HG03378 (cell line): ENCODE measurements at regions not wholly inside any gene's neighbourhood (a gene's known extent, or its start where the extent isn't known, plus 50 kb on each side); places are given as distances from the start of the nearest gene placed in this dataset.

Experiments
- ATAC-seq: cut with Tn5 transposase; IDR thresholded peaks from one replicate; pipeline ENCODE4 v1.9.1; 2021; ENCODE audit warnings: mild to moderate bottlenecking, moderate library complexity; ENCODE audit not compliant: unreplicated experiment

DNA sequence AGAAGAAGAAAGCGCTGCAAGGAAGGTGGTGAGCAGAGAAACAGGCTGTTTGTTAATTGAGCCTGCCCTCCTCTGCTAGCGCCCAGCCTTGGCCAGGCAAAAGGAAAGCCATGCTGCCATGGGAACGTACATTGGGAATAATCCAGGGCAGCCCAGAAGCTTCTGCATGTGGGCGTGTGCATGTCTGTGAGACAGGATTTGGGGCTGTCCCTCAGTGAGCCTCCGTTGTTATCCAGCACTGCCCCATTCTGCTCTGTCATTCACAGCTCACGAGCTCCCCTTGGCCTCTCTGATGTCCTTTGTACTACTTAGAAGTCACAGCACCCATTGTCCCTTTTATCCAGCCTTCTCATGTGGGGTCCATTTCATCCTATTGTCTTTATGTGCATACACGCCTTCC lies 239.1 kb upstream of the ROPN1 start:
- ATAC-seq, result no peak

DNA sequence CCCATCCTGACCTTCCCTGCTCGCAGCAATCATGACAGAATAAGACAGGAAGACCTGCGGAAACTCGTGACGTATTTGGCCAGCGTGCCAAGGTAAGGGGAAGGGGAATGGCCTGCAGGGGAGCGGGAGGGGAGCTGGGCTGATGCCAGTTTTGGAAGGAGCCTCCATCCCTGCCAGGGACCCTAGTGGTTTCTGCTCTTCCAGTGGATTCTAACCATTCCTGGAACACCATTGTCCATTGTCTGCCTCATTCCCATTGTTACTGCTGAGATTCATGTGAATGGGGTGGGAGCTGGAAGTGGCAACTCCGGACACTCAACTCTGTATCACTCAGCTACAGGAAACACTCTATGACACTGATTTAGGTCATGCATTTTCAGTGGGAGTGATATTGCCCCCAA lies 242.9 kb upstream of the ROPN1 start:
- no peak for ATAC-seq

DNA sequence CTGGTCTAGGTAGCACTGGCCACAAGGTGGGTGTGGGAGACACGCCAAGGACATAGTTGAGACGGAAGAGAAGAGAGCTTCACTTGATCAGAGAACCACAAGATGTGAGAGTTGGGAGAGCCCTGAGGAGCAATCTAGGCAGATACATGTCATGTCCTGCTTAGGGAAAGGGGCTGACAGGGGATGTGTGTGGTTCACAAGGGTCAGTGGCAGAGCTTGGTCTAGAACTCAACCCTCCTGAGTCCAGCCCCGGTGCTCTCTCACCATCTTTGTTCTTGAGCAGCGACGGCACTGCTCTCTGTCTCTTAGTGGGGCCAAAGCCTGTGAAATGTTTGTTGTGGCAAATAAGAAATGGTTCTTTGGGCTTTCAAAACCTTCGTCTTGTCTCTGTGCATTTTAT lies 243.5 kb upstream of the ROPN1 start:
- no peak for ATAC-seq

DNA sequence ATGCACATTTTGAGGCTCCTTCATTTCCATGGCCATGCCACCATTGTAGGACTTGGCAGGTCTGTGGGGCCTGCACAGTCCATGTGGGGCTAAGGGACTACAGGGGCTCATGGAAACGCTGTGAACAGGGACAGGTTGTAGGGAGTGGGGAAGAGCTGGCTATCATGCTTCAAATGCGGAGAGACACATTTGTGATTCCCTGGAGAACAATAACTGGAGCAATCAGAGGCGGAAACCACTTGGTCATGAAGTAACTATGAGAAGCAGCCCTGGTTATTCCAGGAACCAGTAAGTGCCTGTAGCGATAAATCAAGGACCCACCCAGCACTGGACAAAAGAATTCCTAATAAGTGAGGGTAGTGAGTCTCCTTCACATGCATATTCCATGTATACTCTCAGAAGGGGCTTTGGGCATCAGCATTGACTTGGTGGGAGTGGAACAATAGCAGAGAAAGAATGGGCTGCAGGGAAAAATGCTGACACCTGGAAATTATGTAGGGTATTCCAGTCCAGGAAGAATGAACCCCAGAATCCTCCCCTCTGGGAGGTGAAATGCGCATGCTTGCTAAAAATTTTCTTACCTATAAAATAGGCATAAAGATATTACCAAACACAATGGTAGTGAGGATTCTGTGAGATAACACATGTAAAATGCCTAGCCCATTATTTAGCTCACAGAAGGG lies 251.4 kb upstream of the ROPN1 start:
- ATAC-seq, result no peak

DNA sequence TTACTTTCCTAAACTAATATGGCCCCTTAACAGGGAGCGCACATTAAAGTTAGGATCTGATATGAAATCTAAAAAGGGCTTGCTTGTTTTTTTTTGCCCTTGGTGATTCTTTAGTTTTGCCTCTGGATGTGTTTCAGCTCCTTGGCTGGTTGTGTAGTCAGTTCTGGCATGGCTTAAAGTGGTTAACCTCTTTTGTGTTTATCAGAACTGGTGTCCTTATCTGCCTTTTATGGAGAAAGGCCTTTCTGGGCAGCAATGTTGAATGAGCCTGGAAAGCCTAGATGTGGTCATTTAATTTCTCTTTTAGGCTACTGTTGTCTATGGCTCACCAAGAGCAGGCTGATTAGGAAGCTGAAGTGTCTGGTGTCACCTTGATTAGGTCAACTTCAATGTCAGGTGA lies 254.5 kb upstream of the ROPN1 start:
- ATAC-seq, result no peak

DNA sequence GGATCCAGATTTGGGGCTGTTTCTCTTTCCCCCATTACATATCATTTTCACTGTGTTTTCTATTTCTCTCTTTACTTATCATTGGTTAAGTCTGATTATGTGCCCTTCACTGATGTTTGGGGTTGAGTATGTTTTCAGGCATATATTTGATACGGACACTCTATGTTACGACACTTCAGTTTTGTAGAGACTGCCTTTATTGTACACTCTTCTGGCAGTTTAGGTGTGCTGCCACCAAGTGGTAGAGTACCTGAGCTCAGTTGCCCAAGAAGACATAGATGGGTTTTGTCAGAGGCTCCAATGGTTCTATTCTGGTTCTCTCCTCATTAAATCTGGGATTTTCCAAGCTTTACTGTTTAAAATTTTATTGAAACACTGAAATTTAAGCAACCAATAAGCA lies 255.0 kb upstream of the ROPN1 start:
- ATAC-seq, result no peak

DNA sequence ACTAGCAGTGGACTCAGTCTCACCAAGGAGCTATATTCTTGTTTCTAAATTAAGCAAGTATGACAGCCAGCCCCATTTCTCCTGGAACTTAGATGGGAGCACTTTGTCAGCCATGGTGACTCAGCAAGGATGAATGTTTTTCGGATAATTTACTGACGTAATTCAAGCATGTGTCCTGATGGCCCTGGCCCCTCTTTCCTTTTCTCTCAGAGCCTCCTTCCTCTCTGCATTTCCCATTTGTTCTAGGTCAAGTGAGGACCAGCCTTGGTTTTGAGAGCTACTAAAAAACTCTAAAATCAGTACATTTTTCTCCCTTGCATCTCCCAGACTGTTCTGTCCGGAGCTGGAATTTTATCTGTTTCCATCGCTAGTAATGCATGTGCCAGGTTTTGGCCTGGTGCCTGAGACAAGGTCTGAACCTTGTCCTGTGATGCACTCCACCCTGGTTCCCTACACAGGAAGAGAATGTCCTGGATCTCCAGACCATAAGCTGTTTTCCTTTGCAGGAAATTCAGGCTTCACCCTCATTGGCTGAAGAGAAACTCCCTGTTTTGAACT lies 256.6 kb upstream of the ROPN1 start:
- no peak for ATAC-seq

DNA sequence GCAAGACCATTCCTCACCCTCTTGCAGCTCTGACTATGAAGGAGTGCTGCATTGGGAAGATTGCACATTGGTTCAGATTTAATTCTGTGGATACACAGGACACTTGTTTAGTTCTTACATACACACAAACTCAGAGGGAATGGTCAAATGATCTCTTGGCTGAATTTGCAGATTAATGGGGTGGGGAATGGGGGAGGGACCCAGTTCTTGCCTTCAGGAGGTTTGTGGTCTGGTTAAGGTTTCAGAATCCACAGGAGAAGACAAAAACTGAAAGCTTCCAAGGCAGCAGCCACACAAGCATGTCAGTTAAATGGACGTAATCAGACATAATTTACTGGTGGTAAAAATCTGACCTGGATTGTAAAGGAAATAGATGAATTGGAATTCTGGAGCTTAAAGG lies 257.1 kb upstream of the ROPN1 start:
- no peak for ATAC-seq

DNA sequence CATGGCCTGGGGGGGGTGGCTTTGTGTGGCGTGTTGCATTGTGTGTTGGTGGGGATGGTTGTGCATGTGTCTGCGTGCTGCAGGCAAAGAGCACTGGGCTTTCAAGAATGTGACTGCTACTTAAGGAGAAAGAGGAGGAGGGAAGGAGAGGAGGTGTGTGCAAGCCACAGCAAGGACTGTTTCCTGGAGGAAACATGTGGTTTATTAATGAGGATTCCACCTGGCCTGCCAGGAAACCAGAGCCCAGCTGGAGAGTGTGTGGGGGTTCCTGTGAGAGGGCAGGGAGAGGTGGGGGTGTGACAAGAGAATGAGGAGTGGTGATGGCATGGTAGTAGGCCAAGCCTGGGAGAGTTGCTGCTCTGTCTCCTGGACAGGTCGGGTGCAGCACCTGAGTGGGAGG lies 258.1 kb upstream of the ROPN1 start:
- ATAC-seq, result no peak

DNA sequence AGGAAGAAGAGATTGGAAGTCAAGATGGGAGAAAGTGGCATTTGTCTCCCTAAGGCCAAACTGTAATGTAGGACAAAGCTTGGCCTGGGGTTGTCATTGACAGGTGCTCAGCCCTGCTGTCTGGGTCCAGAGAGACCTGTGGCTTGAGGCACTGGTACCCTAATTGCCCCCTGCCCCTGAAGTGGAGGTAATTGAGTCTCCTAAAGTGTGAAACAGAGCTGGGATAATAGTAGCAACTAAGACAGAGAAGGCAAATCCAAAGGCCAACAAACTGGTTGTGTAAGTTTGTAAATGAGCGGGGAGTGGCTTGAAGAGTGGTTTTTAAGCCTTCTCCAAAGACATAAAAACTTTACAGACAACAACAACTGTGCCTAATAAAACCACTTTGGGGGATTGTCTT lies 264.2 kb upstream of the ROPN1 start:
- no peak for ATAC-seq

DNA sequence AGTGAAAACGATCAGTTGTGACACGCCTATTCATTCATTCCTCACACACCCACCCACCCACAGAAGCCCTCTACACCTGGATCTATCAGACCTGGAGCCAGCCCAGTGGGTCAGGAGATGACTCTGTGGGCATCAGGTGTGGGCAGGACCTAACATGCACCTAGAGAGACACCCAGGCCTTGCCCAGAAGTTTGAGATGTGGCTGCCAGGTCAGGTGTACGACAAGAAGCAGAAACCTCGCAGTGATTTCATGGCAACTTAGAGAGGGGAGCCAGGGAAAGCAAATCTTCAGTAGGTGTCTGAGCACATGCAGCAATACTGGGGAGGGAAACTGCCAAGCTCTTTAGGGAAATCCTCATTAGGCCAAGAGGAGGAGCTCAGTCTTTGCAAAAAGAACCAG lies 264.7 kb upstream of the ROPN1 start:
- ATAC-seq, result no peak

DNA sequence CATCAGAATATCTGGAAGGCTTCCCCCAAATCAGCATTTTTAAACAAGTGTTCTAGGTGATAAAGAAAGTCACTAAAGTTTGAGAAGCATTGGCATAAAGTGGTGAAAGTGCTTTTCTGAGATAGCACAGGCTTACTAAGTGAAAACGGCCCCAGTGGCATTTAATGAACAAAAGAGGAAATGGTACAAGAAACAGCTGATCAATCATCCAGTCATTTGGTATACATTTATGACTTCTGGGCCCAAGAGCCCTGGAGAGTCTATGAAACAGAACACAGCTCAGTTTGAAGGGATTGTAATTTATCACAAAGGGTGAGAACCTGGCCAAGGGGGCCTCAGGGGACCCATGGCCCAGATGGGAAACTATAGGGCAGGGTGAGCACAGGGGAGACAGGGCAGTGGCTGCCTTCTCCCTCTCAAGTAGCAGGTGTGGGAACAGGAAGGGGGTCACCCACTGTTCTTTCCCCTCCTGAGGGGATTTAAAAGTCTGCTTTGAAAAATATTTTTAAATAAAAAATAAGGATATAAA lies 265.5 kb upstream of the ROPN1 start:
- ATAC-seq, result no peak

DNA sequence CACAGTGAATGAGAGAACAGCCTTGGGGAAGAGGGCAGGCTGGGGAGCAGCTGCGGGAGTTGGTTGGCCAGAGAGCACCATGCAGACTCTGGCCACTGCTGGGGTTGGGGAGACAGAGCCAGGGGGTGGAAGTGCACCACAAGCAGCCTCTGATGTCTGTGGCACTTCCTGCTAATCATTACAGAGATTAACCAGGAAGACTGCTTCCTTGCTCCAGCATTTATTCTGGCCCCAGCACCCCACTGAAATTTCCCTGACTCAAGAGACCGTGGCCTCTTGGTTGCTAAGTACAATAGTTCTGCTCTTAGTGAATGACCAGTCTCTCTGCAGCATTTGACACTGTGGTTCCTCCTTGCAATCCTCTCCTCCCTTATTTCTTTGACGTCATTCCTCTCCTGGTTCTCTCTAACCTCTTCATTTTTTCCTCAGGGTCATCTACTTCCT lies 266.2 kb upstream of the ROPN1 start:
- no peak for ATAC-seq

DNA sequence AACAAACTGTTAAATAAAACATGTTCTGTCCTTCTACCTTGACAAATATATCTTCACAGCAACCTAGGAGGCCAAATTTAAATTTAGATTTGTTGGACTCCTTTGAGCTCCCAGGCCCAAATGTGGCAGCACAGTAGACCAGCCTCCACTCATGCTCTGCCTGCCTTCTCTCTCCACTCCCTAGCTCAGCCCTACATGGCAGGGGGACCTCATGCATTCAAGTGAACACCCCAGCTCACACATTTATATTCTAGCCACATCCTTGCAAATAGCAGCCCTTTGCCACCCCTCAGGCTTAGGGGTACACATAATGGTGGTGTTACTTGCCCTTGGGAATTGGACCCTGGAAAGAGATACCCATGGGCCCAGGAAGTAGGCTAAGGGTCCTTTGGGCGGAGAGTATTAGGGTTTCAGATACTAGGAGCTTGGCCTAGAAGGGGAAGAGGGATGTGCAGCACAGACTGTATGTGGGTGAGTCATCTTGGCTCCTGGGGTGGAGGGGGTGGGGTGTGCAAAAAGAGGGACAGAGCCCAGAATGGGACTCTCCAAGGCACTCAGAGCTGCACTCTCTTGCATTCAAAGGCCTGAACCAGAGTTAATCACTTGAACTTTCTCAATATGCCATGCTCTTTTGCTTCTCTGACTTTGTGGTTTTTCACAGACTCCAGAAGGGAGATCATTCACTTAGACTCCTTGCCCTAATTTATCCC lies 268.4 kb upstream of the ROPN1 start:
- ATAC-seq, result no peak

DNA sequence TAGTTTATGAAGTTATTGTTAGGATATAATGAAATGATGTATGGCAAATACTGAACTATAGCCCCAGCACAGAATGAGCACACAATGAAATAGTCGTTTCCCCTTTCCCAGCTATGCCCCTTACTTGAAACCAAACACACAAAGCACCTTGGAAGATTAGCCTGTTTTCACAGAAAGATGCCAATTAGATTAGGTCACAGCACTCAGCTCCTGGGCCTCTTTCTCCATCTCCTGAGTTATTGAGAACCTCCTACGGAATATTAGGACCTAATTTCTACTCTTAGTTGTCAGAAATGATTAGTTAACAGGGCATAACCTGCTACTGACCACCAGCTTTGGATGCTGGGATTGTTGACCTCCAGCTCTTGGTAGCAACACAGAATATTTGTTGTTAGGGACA lies 269.4 kb upstream of the ROPN1 start:
- ATAC-seq, result no peak

DNA sequence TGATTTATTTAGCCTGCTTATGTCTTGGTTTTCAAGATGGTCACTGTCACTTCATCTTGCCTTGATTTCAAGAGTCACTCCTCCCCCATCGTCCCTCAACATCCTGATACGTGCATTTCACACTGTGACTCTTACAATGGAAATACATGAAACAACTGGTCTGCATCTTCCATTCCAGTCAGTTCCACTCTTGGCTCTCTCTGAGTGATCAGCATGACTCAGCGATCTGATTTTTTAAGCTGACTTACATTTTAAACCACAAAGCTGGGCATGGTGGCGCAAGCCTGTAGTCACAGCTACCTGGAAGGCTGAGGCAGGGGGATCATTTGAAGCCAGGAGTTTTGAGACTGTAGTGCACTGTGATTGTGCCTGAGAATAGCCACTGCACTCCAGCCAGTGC lies 271.2 kb upstream of the ROPN1 start:
- no peak for ATAC-seq

DNA sequence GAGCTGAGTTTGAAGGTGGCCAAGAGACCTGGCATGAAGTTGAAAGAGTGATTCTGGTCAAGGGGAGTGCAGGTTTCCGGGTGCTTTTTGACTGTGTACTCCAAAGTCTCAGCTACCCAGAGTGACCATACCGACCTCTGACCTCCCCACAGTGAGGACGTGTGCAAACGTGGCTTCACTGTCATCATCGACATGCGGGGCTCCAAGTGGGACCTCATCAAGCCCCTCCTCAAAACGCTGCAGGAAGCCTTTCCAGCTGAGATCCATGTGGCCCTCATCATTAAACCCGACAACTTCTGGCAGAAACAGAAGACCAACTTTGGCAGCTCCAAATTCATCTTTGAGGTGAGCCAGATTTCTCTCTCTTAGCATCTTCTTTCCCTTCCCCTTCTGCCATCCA lies 272.4 kb upstream of the ROPN1 start:
- ATAC-seq, result no peak

DNA sequence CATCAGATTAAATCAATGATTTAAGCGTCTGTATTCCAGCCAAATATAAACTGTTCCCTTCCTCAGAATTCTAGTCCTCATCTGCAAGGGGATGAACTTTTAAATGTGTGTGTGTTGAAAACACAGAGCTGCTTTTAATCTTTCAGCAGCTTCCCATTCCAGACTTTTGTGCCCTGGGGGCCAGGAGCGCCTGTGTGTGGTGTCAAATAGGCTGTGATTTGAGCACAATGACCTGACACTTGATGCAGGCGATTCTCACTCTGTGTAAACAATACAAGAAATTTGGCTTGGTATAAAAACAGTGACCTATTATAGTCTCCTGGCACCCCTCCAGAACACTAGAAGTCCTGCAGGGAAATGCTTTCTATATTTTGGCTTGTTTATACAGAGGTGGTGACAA lies 274.6 kb upstream of the ROPN1 start:
- ATAC-seq, result no peak

DNA sequence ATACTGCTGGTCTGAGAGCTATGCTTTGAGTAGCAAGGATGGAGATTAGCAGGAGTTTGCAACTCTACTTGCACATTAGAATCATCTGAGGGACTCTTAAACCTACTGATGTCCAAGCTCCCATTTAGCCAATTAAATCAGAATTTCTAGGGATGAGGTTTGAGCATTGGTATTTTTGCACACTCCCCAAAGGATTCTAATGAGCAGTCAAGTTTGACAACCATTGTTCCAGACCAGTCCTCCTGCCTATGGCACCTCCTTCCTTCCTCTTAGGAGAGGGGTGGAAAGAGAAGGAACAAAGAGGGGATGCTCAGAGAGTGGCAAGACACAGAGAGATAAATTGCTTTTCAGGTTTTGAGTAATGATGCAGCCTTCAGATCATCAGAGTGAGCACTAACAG lies 275.5 kb upstream of the ROPN1 start:
- ATAC-seq, result no peak

DNA sequence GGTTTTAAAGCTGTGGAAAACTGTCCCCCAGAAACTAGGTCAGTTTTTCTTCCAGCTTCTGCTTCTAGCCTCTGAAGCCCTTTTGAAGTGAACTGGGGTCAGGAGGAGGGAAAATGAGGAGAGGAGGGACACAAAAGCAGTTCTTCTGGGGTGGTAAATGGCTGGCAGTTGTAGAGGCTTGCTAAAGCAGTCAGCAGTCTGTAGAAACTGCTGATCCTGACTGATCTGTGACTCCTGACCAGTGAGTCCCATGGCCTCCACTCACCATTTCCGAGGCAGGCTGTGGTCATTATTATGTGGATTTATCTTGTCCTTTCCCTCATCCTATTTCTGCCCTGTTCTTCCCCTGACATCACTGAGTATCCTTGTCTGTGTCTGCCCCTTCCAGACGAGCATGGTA lies 276.4 kb upstream of the ROPN1 start:
- no peak for ATAC-seq

DNA sequence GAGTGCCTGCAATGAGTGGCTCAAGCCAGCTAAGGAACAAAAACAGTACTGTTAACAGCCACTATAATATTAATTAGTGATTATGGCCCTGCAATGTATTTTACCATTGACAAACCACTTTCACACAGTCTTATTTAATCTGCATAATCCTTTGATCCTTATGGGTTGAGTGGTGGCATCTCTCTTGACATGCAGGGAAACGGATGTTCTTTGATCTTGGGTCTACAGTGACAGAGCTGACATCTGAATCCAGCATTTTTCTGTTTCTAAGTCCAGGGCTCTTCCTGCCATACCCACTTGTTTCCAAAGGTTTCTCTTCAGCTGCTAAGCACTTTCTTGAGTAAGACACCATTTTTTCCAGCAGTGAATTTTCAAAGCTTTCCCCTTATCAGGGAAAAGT lies 277.7 kb upstream of the ROPN1 start:
- no peak for ATAC-seq

DNA sequence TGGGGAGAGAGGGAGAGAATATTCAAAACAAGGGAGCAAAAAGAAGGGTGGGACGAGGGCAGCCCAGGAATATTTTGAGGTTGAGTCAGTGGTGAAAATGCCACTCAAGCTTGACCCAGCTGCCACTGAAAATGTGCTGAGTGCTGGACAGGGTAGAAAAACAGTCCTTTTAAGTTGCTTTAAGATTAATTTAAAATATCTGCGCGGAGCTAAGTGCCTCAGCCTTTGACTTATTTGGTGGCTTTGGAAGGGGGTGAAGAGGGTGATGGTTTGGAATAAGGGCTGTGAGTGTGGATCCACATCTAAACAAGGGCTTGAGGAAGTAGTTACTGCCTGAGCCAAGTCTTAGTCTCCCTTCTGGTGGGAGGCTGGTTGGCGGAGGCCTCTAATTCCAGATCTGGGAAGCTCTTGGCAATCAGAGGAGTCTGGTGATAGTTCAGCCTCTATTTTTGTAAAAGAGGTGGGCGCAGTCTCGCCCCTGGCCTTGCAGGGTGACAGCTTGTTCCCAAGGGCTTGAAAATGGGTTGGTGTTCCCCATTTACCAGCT lies 280.8 kb upstream of the ROPN1 start:
- no peak for ATAC-seq
